ENCODE measurements at regions not wholly inside any gene's neighbourhood (a gene's known extent, or its start where the extent isn't known, plus 50 kb on each side); places are given as distances from the start of the nearest gene placed in this dataset.

DNA sequence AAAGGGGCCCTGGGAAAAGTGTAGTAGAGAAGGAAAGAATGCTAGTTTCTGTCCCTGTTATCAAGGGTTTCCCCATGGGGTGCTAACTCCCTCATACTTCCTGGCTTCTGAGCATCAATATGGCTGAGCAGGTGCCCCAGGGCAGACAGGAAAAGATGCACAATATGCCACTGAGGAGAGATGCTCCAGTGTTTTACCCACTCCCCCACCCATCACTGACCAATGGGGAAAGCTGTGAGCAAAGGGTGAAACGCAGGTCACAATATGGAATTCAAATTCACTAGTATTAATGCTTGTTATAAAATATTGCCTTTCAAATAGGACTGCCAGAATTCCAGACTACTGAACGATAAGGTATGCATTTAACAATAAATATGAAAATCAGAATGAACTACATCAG is 187.5 kb upstream of the CTNNB1 start (continued):
- TF ChIP-seq ZNF282 (CRISPR knock-in tag; IDR thresholded peaks at IDR 0.05) (no peak), SLC30A9 (CRISPR knock-in tag; IDR thresholded peaks at IDR 0.05) (no peak), HEY1 (CRISPR knock-in tag; IDR thresholded peaks at IDR 0.05; ENCODE audit: borderline replicate concordance) (no peak), STAT5A (IDR thresholded peaks at IDR 0.05; ENCODE audit: borderline replicate concordance, low read length) (no peak), POLR2AphosphoS2 (IDR thresholded peaks at IDR 0.05; ENCODE audit: low read length) (no peak), ZNF655 (CRISPR knock-in tag; IDR thresholded peaks at IDR 0.05) (no peak), ZNF699 (CRISPR knock-in tag; IDR thresholded peaks at IDR 0.05; ENCODE audit: insufficient replicate concordance) (no peak)
- TF ChIP-seq, protein P1, sequence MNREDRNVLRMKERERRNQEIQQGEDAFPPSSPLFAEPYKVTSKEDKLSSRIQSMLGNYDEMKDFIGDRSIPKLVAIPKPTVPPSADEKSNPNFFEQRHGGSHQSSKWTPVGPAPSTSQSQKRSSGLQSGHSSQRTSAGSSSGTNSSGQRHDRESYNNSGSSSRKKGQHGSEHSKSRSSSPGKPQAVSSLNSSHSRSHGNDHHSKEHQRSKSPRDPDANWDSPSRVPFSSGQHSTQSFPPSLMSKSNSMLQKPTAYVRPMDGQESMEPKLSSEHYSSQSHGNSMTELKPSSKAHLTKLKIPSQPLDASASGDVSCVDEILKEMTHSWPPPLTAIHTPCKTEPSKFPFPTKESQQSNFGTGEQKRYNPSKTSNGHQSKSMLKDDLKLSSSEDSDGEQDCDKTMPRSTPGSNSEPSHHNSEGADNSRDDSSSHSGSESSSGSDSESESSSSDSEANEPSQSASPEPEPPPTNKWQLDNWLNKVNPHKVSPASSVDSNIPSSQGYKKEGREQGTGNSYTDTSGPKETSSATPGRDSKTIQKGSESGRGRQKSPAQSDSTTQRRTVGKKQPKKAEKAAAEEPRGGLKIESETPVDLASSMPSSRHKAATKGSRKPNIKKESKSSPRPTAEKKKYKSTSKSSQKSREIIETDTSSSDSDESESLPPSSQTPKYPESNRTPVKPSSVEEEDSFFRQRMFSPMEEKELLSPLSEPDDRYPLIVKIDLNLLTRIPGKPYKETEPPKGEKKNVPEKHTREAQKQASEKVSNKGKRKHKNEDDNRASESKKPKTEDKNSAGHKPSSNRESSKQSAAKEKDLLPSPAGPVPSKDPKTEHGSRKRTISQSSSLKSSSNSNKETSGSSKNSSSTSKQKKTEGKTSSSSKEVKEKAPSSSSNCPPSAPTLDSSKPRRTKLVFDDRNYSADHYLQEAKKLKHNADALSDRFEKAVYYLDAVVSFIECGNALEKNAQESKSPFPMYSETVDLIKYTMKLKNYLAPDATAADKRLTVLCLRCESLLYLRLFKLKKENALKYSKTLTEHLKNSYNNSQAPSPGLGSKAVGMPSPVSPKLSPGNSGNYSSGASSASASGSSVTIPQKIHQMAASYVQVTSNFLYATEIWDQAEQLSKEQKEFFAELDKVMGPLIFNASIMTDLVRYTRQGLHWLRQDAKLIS (CRISPR knock-in tag; IDR thresholded peaks at IDR 0.05): no peak
